Natural killer cell treated with Interleukin-12 subunit alpha and Interleukin-12 subunit beta and Interleukin-15 and Interleukin-18, amount 100 ng/mL, for 72 hours (primary cell): ENCODE measurements at regions not wholly inside any gene's neighbourhood (a gene's known extent, or its start where the extent isn't known, plus 50 kb on each side); places are given as distances from the start of the nearest gene placed in this dataset.
"Not testable (repeated sequence)": the region's sequence is repeated elsewhere in the genome, so short reads cannot be mapped to it uniquely, and the experiment has no call there.

Experiments used
- ATAC-seq, 2 donors: fragments of 150-1000 bp; cut with Tn5 transposase in 1 of 2; sonication (Bioruptor Pico), chemical (Tn5 transposase) in 1 of 2; 2 replicates each; pipeline ENCODE4 v1.10.0; 2021
- DNase-seq: peaks from one replicate; pipeline ENCODE4 v3.0.0; 2022; ENCODE audit warnings: low spot score
- H3K27ac Mint-ChIP-seq, 2 donors: 1 replicate in 1 of 2; 2 replicates in 1 of 2; pipeline ENCODE4 v1.8.0; 2022; ENCODE audit warnings: mixed read lengths in 2 of 2, mild to moderate bottlenecking in 1 of 2, moderate library complexity in 1 of 2
- H3K27me3 Mint-ChIP-seq, 2 donors: 1 replicate in 1 of 2; 2 replicates in 1 of 2; pipeline ENCODE4 v1.8.0; 2022; ENCODE audit warnings: mixed read lengths in 2 of 2
- H3K36me3 Mint-ChIP-seq: one replicate; pipeline ENCODE4 v1.8.0; 2022; ENCODE audit warnings: mixed read lengths
- H3K4me1 Mint-ChIP-seq, 2 donors: 1 replicate in 1 of 2; 2 replicates in 1 of 2; pipeline ENCODE4 v1.8.0; 2022; ENCODE audit warnings: low read depth in 2 of 2, mixed read lengths in 2 of 2, mild to moderate bottlenecking in 1 of 2
- H3K4me3 Mint-ChIP-seq: one replicate; pipeline ENCODE4 v1.8.0; 2022; ENCODE audit warnings: mixed read lengths
- H3K9me3 Mint-ChIP-seq: 2 replicates; pipeline ENCODE4 v1.8.0; 2022; ENCODE audit warnings: mixed read lengths

DNA sequence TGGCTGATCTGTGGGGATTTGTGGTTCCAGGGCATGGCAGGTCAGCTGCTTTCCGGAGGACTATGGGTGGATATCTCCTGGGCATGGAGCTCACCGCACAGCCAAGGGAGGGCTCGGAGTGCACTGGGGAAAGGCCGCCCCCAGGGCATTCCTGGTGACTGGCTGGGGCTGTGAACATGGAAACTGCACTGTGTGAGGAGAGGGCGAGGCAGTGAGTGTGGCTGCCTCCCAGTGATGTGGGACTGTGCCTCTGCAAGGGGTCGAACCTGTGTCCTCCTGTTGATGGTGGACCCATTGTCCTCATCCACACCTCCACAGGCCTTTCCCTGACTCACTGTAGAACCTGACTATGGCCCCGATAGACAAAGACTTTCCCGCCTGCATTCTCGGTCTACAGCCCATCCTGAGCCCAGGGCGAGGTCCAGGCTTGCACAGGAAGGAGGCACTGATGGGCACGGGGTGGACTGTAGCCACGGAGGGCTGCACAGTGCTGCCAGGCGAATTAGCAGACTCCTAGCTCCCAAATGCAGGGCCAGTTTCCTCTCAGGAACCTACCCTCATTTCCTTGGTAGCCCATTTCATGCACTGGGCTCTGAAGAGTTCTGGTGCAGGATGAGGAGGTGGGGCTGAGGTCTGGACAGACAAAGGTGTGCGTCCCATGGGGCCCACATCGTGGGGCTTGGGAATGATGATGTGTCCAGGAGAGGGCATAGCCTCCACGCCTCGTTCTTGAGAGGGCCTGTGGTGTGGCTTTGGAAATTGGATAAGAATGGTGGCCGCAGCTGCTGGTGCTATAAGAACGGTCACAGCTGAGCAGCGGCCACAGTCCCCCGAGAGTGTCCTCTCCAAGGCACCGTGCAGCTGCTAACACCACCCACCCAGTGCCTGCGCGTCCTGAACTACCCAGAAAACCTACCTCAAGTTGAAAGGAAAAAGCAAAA, 415.1 kb downstream of the TMEM121 start:
- ATAC-seq: no peak
- DNase-seq: no peak
- Mint-ChIP-seq H3K27ac (no peak overlapping the region), H3K4me3 (no peak overlapping the region), H3K9me3 (peaks cover 3% of the 10 kb centered on the region), H3K27me3 (peaks cover 5 to 16% of the 10 kb centered on the region in 2 donors), H3K4me1 (peaks cover 5 to 11% of the 10 kb centered on the region in 2 donors), H3K36me3 (peaks cover 10% of the 10 kb centered on the region)

DNA sequence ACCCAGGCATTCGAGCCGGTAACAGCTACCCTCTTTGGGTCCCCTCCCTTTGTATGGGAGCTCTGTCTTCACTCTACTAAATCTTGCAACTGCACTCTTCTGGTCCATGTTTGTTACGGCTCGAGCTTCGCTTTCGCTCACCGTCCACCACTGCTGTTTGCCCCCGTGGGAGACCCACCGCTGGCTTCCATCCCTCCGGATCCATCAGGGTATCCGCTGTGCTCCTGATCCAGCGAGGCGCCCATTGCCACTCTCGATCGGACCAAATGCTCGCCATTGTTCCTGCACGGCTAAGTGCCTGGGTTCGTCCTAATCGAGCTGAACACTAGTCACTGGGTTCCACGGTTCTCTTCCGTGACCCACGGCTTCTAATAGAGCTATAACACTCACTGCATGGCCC, 416.3 kb downstream of the TMEM121 start:
- not testable (repeated sequence) for H3K27ac Mint-ChIP-seq, H3K36me3 Mint-ChIP-seq, H3K9me3 Mint-ChIP-seq, H3K4me3 Mint-ChIP-seq, ATAC-seq, DNase-seq
- Mint-ChIP-seq H3K4me1 (peaks cover 5 to 11% of the 10 kb centered on the region in 2 donors), H3K27me3 (peaks cover 5 to 16% of the 10 kb centered on the region in 2 donors)

DNA sequence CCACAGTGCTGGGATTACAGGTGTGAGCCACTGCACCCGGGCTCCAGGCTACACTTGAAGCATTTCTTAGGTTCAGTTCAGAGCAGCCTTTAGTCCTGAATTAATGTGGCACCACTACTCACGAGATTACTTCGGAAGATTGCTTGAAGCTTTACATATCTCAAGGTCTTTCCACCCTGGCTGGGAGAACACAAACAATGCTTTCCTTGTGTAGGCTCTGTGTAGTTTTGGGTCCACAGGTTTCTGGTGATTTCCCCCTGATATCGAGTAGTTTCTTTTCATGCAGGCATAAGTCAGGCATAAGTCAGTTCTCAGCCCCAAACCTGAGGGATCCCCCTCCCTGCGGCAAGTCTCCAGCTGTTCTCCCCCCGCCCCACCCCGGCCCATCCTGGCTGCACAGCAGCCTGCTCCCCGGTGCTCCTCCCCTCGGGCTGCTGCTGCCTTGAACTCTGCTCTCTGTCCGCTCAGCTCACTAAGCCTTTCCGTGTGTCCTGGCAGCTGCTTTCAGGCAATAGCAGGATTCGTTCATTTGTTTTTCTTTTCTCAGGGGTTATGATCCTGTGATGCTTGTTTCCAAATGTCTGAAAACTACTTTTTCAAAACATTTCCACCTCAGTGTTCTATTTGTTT, 417.7 kb downstream of the TMEM121 start:
- Mint-ChIP-seq H3K27me3 (peaks cover 14 to 24% of the 10 kb centered on the region in 2 donors), H3K4me1 (peaks cover 5 to 11% of the 10 kb centered on the region in 2 donors), H3K4me3 (no peak overlapping the region), H3K27ac (peak overlapping the region in 1 of 2 donors; percentile 61), H3K36me3 (peaks cover 2% of the 10 kb centered on the region), H3K9me3 (no peaks in the 10 kb centered on the region)
- no peak for DNase-seq
- no peak for ATAC-seq

DNA sequence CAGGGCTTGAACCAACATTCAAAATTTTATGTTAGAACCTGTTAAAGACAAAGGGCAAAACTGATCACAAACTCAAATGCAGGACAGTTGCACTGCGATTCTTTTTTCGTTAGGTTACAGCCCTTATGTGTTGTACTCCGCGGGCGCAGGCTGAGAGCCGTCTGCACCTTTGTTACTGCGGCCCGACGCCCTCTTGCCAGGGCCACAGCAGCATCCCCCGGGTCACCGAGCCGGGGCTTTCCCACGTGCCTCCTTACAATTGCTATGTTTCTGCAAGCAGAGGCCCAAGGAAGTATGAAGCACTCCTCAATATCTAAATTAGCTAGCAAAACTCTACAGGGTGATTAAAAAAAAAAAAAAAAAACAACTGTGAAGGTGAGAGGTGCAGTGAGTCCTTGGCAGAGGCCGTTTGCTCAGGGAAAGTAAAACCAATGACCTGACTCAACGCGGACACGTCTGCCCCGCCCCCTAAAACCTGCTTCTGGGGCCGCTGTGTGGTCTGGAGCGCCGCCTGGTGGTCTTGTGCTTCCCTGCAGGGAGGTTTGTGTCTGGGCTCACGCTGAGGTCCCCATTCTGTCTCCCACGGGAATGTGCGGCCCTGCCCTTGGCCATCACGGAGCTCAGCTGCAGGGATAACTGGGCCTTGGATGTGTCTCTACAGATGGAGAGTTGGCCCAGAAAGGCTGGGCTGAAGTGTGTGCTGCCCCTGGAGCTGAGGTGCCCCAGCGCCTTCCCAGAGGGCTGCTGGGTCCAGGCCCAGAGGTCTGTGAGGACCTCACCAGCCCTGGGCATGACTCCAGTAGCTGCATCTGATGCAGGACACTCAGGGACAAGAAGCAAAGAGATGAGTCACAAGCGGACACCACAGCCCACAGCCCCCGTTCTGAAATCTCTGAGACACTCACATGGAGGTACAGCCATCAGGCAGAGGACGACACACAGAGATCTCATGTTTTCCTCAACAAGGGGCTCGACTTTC, 418.5 kb downstream of the TMEM121 start:
- H3K36me3 Mint-ChIP-seq: no peaks in the 10 kb centered on the region
- H3K4me1 Mint-ChIP-seq: peaks cover 5 to 11% of the 10 kb centered on the region in 2 donors
- H3K9me3 Mint-ChIP-seq: no peaks in the 10 kb centered on the region
- H3K27ac Mint-ChIP-seq: peak overlapping the region in 1 of 2 donors; percentile 61
- peaks cover 19 to 26% of the 10 kb centered on the region in 2 donors for H3K27me3 Mint-ChIP-seq
- ATAC-seq (peak; percentile 83 to 88), DNase-seq (peak; percentile 81)
- no peak overlapping the region for H3K4me3 Mint-ChIP-seq

DNA sequence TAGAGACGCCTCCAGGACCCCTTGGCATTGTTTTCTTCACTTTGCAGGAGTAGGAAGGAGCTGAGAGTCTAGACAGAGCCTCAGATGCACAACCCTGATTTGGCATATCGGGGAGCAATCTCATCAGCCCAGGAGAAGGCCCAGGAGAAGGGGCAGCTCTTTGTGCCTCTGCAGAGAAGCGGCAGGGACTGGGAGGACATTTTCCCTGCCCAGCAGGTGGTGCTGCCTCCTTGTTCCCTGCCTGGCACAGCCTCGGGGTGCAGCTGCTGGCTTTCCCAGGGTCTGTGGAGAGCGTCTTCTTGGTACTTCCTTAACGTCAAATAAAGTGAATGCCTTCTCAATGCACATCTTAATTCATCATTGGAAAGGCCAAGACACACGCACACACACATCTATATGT, 419.5 kb downstream of the TMEM121 start:
- ATAC-seq: no peak
- Mint-ChIP-seq H3K27me3 (peaks cover 19 to 26% of the 10 kb centered on the region in 2 donors), H3K4me3 (no peak overlapping the region), H3K27ac (no peak overlapping the region), H3K9me3 (no peaks in the 10 kb centered on the region), H3K4me1 (peaks cover 6 to 10% of the 10 kb centered on the region in 2 donors), H3K36me3 (no peaks in the 10 kb centered on the region)
- DNase-seq: no peak

DNA sequence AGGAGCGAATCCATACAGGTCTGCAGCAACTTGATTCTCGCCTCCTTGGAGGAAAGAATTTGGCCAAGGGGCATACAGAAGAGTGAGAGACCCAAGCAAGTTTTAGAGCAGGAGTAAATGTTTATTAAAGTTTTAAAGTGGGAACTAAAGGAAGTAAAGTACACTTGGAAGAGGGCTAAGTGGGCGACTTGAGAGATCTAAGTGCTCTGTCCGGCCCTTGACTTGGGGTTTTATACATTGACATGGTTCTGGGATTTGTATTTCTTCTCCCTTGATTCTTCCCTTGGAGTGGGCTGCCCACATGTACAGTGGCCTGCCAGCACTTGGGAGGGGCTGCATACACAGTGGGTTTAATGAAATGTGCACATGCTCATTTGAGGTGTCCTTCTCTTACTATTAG, 421.2 kb downstream of the TMEM121 start:
- DNase-seq: no peak
- Mint-ChIP-seq H3K4me3 (no peak overlapping the region), H3K27me3 (peaks cover 28 to 34% of the 10 kb centered on the region in 2 donors), H3K27ac (no peak overlapping the region), H3K36me3 (no peaks in the 10 kb centered on the region), H3K9me3 (no peaks in the 10 kb centered on the region), H3K4me1 (peaks cover 6 to 10% of the 10 kb centered on the region in 2 donors)
- no peak for ATAC-seq

DNA sequence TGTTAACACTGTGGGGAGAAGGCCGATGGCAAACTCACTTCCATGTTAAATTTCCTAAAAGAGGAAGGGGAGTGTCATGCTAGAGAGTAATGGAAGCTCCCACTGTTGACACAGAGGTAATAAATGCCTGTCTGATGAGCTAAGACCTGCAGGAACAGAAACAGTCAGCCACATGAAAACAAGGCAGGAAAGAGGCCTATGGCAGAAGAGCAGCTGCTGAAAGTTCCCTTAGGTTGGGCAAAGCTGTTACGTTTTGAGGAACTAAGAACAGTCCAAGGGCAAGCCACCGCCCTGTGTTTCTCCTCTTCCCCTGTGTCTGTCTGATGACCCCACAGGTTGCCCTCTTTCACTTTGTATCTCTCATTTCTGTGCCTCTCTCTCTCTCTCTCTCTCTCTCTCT, 422.6 kb downstream of the TMEM121 start:
- H3K27ac Mint-ChIP-seq, DNase-seq, ATAC-seq, H3K4me3 Mint-ChIP-seq, H3K36me3 Mint-ChIP-seq, H3K9me3 Mint-ChIP-seq: not testable (repeated sequence)
- Mint-ChIP-seq H3K4me1 (peaks cover 6 to 10% of the 10 kb centered on the region in 2 donors), H3K27me3 (peaks cover 24 to 35% of the 10 kb centered on the region in 2 donors)

DNA sequence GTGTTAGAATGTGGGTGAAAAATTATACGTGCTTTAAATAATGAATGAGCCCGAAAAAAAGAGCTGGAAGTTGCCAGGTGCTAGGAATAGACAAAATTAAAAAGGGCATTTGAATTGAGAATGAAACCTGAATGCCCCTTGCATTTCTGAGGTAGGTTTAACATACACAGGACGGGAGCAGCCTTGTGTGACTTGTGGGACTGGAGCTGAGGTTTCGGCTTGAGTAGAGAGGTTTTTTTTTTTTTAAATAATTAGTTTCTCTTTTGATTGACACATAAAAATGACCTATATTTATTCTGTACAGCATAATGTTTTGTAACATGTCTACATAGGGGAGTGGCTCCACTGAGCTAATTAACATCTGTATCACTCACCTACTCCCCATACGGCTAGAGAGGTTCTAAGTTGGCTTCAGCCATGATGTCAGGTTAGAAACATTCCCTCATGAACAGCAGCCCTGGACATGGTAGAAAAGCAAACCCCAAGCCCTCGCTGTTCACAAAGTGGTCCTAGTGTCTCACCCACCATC, 424.0 kb downstream of the TMEM121 start:
- not testable (repeated sequence) for H3K4me3 Mint-ChIP-seq, H3K4me1 Mint-ChIP-seq, H3K36me3 Mint-ChIP-seq, H3K27ac Mint-ChIP-seq, DNase-seq, H3K9me3 Mint-ChIP-seq
- peak in 1 of 2 donors; percentile 35 for ATAC-seq
- H3K27me3 Mint-ChIP-seq: peaks cover 24 to 44% of the 10 kb centered on the region in 2 donors

DNA sequence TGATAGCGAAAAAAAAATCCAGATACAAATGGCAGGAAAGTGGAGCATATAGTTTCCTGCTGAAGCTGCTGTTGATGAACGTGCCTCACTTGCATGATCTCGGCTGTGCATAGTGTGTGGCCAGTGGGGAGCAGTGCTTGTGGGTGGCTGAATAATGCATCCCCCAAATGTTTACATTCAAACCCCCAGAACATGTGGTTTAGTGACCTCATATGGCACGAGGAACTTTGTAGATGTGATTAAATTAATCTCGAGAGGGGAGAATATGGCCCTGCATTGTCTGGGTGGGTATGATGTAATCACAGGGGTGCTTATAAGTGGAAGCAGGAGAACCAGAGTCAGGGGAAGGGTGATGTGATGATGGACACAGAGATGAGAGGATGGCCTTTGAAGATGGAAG, 425.0 kb downstream of the TMEM121 start:
- no peaks in the 10 kb centered on the region for H3K36me3 Mint-ChIP-seq
- no peaks in the 10 kb centered on the region for H3K9me3 Mint-ChIP-seq
- no peak overlapping the region for H3K4me3 Mint-ChIP-seq
- H3K27ac Mint-ChIP-seq: no peak overlapping the region
- DNase-seq (no peak), ATAC-seq (no peak)
- H3K27me3 Mint-ChIP-seq: peaks cover 24 to 40% of the 10 kb centered on the region in 2 donors
- peaks cover 0 to 5% of the 10 kb centered on the region in 2 donors for H3K4me1 Mint-ChIP-seq

DNA sequence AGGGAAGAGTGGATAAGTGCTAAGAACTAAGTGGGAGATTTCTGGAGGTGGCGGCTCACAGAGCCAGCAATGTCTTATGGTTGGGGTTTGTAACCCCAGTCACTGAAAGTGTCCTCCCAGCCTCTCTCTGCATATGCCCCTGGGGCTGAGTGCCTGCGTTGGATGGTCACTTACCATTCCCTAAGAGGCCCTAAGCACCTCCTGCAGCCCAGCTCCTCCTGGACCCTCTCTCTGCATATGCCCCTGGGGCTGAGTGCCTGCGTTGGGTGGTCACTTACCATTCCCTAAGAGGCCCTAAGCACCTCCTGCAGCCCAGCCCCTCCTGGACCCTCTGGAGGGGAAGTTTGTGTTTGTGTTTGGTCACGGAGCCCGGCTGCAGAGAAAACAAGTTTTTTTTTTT, 425.8 kb downstream of the TMEM121 start:
- DNase-seq: no peak
- no peak overlapping the region for H3K27ac Mint-ChIP-seq
- H3K9me3 Mint-ChIP-seq: no peaks in the 10 kb centered on the region
- H3K4me1 Mint-ChIP-seq: peaks cover 0 to 5% of the 10 kb centered on the region in 2 donors
- no peak overlapping the region for H3K4me3 Mint-ChIP-seq
- no peaks in the 10 kb centered on the region for H3K36me3 Mint-ChIP-seq
- ATAC-seq: no peak
- H3K27me3 Mint-ChIP-seq: peaks cover 24 to 38% of the 10 kb centered on the region in 2 donors

DNA sequence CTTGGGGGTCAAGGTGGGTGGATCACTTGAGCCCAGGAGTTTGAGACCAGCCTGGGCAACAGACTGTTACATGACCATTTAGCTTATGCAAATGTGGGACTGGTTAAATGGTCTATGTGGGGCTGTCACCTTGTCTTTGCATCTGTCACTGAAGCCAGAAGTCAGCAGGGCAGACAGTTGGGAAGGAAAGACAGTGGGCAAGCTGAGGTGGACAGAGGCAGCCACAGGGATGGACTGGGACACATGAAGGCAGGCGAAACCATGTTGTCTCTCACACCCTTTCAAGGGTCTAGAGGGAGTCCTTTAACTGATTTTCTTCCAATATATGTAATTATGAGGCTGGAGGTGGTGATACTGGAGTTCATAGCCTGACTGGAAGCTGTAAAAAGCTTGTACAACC, 426.4 kb downstream of the TMEM121 start:
- no peak overlapping the region for H3K27ac Mint-ChIP-seq

DNA sequence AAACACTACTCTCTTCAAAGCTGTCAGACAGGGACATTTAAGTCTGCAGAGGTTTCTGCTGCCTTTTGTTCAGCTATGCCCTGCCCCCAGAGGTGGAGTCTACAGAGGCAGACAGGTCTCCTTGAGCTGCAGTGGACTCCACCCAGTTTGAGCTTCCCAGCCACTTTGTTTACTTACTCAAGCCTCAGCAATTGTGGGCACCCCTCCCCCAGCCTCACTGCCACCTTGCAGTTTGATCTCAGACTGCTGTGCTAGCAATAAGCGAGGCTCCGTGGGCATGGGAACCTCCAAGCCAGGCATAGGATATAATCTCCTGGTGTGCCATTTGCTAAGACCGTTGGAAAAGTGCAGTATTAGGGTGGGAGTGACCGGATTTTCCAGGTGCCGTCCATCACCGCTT, 435.2 kb downstream of the TMEM121 start:
- H3K4me3 Mint-ChIP-seq, H3K27ac Mint-ChIP-seq, H3K4me1 Mint-ChIP-seq, H3K9me3 Mint-ChIP-seq, DNase-seq, ATAC-seq: not testable (repeated sequence)
- Mint-ChIP-seq H3K27me3 (peaks cover 32 to 33% of the 10 kb centered on the region in 2 donors), H3K36me3 (peaks cover 12% of the 10 kb centered on the region)

More for the DNA sequence above, 426.4 kb downstream of the TMEM121 start:
- Mint-ChIP-seq H3K27me3 (peaks cover 24 to 39% of the 10 kb centered on the region in 2 donors), H3K4me1 (peaks cover 0 to 5% of the 10 kb centered on the region in 2 donors), H3K9me3 (no peaks in the 10 kb centered on the region), H3K4me3 (no peak overlapping the region), H3K36me3 (no peaks in the 10 kb centered on the region)
- ATAC-seq: no peak
- DNase-seq: no peak

DNA sequence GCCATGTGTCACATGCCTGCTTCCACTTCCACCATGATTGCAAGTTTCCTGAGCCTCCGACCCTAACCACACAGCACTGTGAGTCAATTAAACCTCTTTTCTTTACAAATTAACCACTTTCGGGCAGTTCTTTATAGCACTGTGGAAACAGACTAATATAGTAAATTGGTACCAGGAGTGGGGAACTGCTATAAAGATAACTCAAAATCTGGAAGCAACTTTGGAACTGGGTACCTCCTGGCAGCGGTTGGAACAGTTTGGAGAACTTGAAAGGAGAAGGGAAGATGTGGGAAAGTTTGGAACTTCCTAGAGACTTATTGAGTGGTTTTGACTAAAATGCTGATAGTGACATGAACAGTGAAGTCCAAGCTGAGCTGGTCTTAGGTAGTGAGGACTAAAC, 436.1 kb downstream of the TMEM121 start:
- H3K4me3 Mint-ChIP-seq: no peak overlapping the region
- no peaks in the 10 kb centered on the region for H3K4me1 Mint-ChIP-seq
- DNase-seq (no peak), ATAC-seq (no peak)
- H3K36me3 Mint-ChIP-seq: peaks cover 12% of the 10 kb centered on the region
- H3K27me3 Mint-ChIP-seq: peaks cover 34 to 39% of the 10 kb centered on the region in 2 donors
- peaks cover 5% of the 10 kb centered on the region for H3K9me3 Mint-ChIP-seq
- no peak overlapping the region for H3K27ac Mint-ChIP-seq
